Mucosa of rectum (tissue), 2 donors: ENCODE measurements at regions not wholly inside any gene's neighbourhood (a gene's known extent, or its start where the extent isn't known, plus 50 kb on each side); places are given as distances from the start of the nearest gene placed in this dataset.

Experiments used
- H3K27ac ChIP-seq, 2 donors: one replicate each; pipeline ENCODE4 v1.7.0; 2013; ENCODE audit warnings: inconsistent platforms in 2 of 2, low read depth in 2 of 2, low read length in 2 of 2
- H3K27me3 ChIP-seq, 2 donors: one replicate each; pipeline ENCODE4 v1.7.0; 2013; ENCODE audit warnings: low read length in 2 of 2; ENCODE audit not compliant: control insufficient read depth in 2 of 2, insufficient read depth in 2 of 2
- H3K36me3 ChIP-seq, 2 donors: one replicate each; pipeline ENCODE4 v1.7.0; 2013; ENCODE audit warnings: low read length in 2 of 2; ENCODE audit not compliant: control insufficient read depth in 2 of 2, insufficient read depth in 2 of 2
- H3K4me1 ChIP-seq, 2 donors: one replicate each; pipeline ENCODE4 v1.7.0; 2013; ENCODE audit warnings: low read length in 2 of 2, mild to moderate bottlenecking in 1 of 2; ENCODE audit not compliant: control insufficient read depth in 2 of 2, insufficient read depth in 2 of 2
- H3K4me3 ChIP-seq, 2 donors: one replicate each; pipeline ENCODE4 v1.7.0; 2013; ENCODE audit warnings: low read length in 2 of 2
- H3K9ac ChIP-seq, 2 donors: one replicate each; pipeline ENCODE4 v1.7.0; 2013; ENCODE audit warnings: low read length in 2 of 2, low read depth in 1 of 2, mild to moderate bottlenecking in 1 of 2
- H3K9me3 ChIP-seq, 2 donors: one replicate each; pipeline ENCODE4 v1.7.0; 2013; ENCODE audit warnings: low read length in 2 of 2; ENCODE audit not compliant: control insufficient read depth in 2 of 2
- donor health status: healthy.
- donor health status: Normal muscosa, but diverticular disease.

- Histone ChIP-seq H3K4me1 (no peaks in the 10 kb centered on the region), H3K36me3 (no peaks in the 10 kb centered on the region)
These were observed 99.4 kb upstream of the MYCN start for GRCh38 chr2:15840969-15841368.

GRCh38 chr2:15841776-15842560, 98.4 kb upstream of the MYCN start:
- Histone ChIP-seq H3K4me1 (no peaks in the 10 kb centered on the region), H3K9me3 (no peaks in the 10 kb centered on the region), H3K4me3 (no peak overlapping the region), H3K36me3 (no peaks in the 10 kb centered on the region), H3K27ac (no peak overlapping the region), H3K9ac (no peak overlapping the region), H3K27me3 (no peaks in the 10 kb centered on the region)

More at GRCh38 chr2:15840969-15841368, 99.4 kb upstream of the MYCN start:
- no peaks in the 10 kb centered on the region for H3K27me3 ChIP-seq
- no peak overlapping the region for H3K9ac ChIP-seq
- no peak overlapping the region for H3K27ac ChIP-seq
- H3K4me3 ChIP-seq: no peak overlapping the region
- H3K9me3 ChIP-seq: no peaks in the 10 kb centered on the region

- no peaks in the 10 kb centered on the region for H3K9me3 ChIP-seq
- H3K27me3 ChIP-seq: no peaks in the 10 kb centered on the region
- no peaks in the 10 kb centered on the region for H3K4me1 ChIP-seq
- H3K9ac ChIP-seq: no peak overlapping the region
- no peak overlapping the region for H3K27ac ChIP-seq
- H3K4me3 ChIP-seq: no peak overlapping the region
- H3K36me3 ChIP-seq: no peaks in the 10 kb centered on the region
These were observed 97.3 kb upstream of the MYCN start for GRCh38 chr2:15842758-15843666.

GRCh38 chr2:15844211-15844801, 96.0 kb upstream of the MYCN start:
- no peaks in the 10 kb centered on the region for H3K9me3 ChIP-seq
- no peak overlapping the region for H3K9ac ChIP-seq
- H3K4me1 ChIP-seq: no peaks in the 10 kb centered on the region
- H3K27me3 ChIP-seq: no peaks in the 10 kb centered on the region
- no peak overlapping the region for H3K27ac ChIP-seq
- no peak overlapping the region for H3K4me3 ChIP-seq
- H3K36me3 ChIP-seq: no peaks in the 10 kb centered on the region

- Histone ChIP-seq H3K36me3 (no peaks in the 10 kb centered on the region), H3K4me3 (no peak overlapping the region), H3K9ac (no peak overlapping the region), H3K9me3 (no peaks in the 10 kb centered on the region), H3K4me1 (no peaks in the 10 kb centered on the region), H3K27me3 (no peaks in the 10 kb centered on the region), H3K27ac (no peak overlapping the region)
These were observed 95.1 kb upstream of the MYCN start for GRCh38 chr2:15845294-15845693.

- no peaks in the 10 kb centered on the region for H3K27me3 ChIP-seq
- H3K9ac ChIP-seq: no peak overlapping the region
- H3K4me1 ChIP-seq: no peaks in the 10 kb centered on the region
- no peak overlapping the region for H3K4me3 ChIP-seq
- H3K36me3 ChIP-seq: no peaks in the 10 kb centered on the region
- no peak overlapping the region for H3K27ac ChIP-seq
- H3K9me3 ChIP-seq: no peaks in the 10 kb centered on the region
These were observed 94.5 kb upstream of the MYCN start for GRCh38 chr2:15845737-15846405.

- Histone ChIP-seq H3K27me3 (no peaks in the 10 kb centered on the region), H3K36me3 (no peaks in the 10 kb centered on the region), H3K9ac (no peak overlapping the region), H3K27ac (no peak overlapping the region), H3K9me3 (no peaks in the 10 kb centered on the region), H3K4me1 (no peaks in the 10 kb centered on the region), H3K4me3 (no peak overlapping the region)
These were observed 93.7 kb upstream of the MYCN start for GRCh38 chr2:15846626-15847025.

GRCh38 chr2:15850534-15850933, 89.8 kb upstream of the MYCN start:
- no peaks in the 10 kb centered on the region for H3K27me3 ChIP-seq
- no peak overlapping the region for H3K27ac ChIP-seq
- H3K4me3 ChIP-seq: no peak overlapping the region
- no peaks in the 10 kb centered on the region for H3K9me3 ChIP-seq
- no peak overlapping the region for H3K9ac ChIP-seq
- no peaks in the 10 kb centered on the region for H3K36me3 ChIP-seq
- no peaks in the 10 kb centered on the region for H3K4me1 ChIP-seq

- Histone ChIP-seq H3K4me1 (no peaks in the 10 kb centered on the region), H3K36me3 (no peaks in the 10 kb centered on the region), H3K4me3 (no peak overlapping the region), H3K9ac (no peak overlapping the region), H3K9me3 (no peaks in the 10 kb centered on the region), H3K27ac (no peak overlapping the region), H3K27me3 (no peaks in the 10 kb centered on the region)
These were observed 89.2 kb upstream of the MYCN start for GRCh38 chr2:15851076-15851693.
